ENCODE measurements at regions not wholly inside any gene's neighbourhood (a gene's known extent, or its start where the extent isn't known, plus 50 kb on each side); places are given as distances from the start of the nearest gene placed in this dataset.

DNA sequence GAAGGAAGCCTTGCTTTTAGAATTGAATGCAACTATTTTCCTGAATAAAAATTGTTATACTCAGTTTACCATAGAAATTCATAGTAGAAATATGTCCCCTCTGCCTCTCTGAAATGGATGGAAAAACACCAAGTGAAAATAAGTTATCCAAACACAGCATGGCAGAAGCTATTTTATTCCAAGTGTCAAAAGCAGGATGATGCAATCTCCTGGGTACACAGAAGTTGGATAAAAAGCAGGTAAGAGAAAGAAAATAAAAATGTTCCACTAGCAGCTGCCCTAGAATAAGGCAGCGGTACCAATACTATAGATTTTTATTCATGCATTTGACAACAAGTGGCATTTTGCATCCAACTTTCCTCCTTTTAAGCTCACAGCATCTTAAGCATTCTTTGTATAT lies 89.0 kb upstream of the TENT5D start:
- Histone ChIP-seq H3K4me1 (ENCODE audit: low read depth) (no peaks in the 10 kb centered on the region), H3K27ac (no peak overlapping the region), H3K9me3 (ENCODE audit: low read depth) (no peaks in the 10 kb centered on the region), H3K4me3 (no peak overlapping the region), H3K36me3 (no peaks in the 10 kb centered on the region), H3K27me3 (no peaks in the 10 kb centered on the region)
- DNase-seq (ENCODE audit: low read depth in 1 of 2, low spot score in 1 of 2), result no peak
- TF ChIP-seq, protein P1, sequence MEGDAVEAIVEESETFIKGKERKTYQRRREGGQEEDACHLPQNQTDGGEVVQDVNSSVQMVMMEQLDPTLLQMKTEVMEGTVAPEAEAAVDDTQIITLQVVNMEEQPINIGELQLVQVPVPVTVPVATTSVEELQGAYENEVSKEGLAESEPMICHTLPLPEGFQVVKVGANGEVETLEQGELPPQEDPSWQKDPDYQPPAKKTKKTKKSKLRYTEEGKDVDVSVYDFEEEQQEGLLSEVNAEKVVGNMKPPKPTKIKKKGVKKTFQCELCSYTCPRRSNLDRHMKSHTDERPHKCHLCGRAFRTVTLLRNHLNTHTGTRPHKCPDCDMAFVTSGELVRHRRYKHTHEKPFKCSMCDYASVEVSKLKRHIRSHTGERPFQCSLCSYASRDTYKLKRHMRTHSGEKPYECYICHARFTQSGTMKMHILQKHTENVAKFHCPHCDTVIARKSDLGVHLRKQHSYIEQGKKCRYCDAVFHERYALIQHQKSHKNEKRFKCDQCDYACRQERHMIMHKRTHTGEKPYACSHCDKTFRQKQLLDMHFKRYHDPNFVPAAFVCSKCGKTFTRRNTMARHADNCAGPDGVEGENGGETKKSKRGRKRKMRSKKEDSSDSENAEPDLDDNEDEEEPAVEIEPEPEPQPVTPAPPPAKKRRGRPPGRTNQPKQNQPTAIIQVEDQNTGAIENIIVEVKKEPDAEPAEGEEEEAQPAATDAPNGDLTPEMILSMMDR (IDR thresholded peaks at IDR 0.05; ENCODE audit: low read depth, low read length), result no peak

DNA sequence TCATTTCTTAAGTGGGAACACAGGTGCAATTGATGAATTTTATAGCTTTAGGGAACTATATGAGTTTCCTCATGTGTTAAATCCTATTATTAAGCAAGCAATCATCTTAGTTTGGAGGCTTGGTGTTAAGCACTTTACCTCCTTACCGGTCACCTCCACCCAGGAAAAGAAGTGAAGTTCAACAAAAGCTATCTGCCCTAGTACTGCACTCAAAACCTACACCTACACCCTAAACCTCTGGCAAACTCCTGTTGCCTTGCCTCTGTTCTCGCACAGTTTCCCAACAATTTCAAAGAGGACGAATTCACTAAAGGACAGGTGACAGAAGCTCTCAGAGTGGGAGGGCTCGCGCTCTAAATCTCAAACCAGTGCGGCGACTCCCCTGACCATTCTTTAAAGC lies 85.7 kb upstream of the TENT5D start:
- Histone ChIP-seq H3K4me1 (ENCODE audit: low read depth) (no peaks in the 10 kb centered on the region), H3K27ac (no peak overlapping the region), H3K27me3 (no peaks in the 10 kb centered on the region), H3K36me3 (no peaks in the 10 kb centered on the region), H3K4me3 (peak overlapping the region; percentile 61), H3K9me3 (ENCODE audit: low read depth) (no peaks in the 10 kb centered on the region)
- TF ChIP-seq, protein P1 (IDR thresholded peaks at IDR 0.05; ENCODE audit: low read depth, low read length), result no peak
- DNase-seq (ENCODE audit: low read depth in 1 of 2, low spot score in 1 of 2), result no peak

DNA sequence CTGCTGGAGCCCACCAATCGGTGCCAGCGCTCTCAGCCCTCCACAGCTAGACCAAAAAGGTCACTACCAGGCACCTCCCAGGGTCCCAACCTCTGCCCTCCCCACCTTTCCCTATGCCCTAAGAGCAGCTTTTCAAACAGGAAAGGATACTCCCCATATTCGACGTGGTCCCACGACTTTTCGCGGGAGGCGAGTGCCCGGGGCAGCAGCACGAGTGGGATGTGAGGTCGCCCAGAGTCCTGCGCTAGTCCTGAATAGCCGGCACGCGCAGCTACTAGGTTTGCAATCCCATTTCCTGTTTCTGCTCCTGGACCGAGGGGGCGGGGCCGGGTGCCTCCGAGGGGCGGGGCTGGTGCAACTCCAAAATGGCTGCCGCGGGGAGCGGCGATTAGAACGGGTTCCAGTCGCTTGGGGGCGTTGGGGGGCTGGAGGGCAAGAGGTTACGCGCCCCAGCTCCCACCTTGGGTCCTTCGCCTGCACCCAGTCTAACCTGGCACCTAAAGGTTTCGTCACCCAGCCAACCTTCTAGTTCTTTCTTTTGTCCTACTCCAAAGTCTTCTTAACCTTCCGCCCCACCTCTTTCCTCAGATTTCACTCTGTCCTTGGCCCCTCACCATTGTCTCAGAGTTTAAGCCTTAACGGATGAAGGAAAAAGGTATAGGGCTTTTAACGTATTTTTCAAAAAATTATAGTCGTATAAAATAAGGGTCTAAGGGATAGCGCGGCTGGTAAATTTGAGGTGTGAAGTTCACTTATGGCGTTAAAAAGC lies 85.0 kb upstream of the TENT5D start:
- Histone ChIP-seq H3K4me1 (ENCODE audit: low read depth) (no peaks in the 10 kb centered on the region), H3K27me3 (no peaks in the 10 kb centered on the region), H3K9me3 (ENCODE audit: low read depth) (no peaks in the 10 kb centered on the region), H3K36me3 (no peaks in the 10 kb centered on the region), H3K27ac (no peak overlapping the region), H3K4me3 (peak overlapping the region; percentile 61)
- TF ChIP-seq, protein P1 (IDR thresholded peaks at IDR 0.05; ENCODE audit: low read depth, low read length), result no peak
- peak; percentile 24 to 73 for DNase-seq (ENCODE audit: low read depth in 1 of 2, low spot score in 1 of 2)

DNA sequence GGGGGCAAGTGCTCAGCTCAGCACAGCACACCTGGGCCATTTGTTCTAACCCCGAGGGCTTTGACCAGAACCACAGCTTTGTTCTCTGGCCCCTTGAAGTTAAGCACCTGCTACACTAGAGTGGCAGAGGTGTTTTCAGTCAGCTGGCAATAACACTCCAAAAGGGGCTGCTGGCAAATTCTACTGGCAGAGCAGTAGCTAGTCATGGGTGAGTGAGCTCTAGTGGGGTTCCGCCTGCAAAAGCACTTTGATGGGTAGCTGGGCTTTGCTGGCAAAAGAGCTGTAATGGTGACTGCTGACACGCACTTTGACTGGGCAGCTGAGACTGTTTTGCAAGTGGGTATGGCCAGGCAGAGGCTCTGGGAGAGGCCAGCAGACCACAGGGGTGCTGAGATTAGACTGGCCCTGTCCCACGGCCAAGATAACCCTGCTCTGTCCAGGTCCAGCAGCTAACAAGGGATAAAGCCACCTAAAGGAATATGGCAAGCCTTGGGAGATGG lies 65.2 kb upstream of the TENT5D start:
- DNase-seq (ENCODE audit: low read depth in 1 of 2, low spot score in 1 of 2), result no peak
- TF ChIP-seq, protein P1 (IDR thresholded peaks at IDR 0.05; ENCODE audit: low read depth, low read length), result no peak
- no peak overlapping the region for H3K4me3 ChIP-seq
- no peaks in the 10 kb centered on the region for H3K4me1 ChIP-seq (ENCODE audit: low read depth)
- no peaks in the 10 kb centered on the region for H3K9me3 ChIP-seq (ENCODE audit: low read depth)
- H3K36me3 ChIP-seq, result no peaks in the 10 kb centered on the region
- no peaks in the 10 kb centered on the region for H3K27me3 ChIP-seq
- no peak overlapping the region for H3K27ac ChIP-seq

Data from cardiac muscle cell (in vitro differentiated cells and primary cell).